ENCODE measurements at regions not wholly inside any gene's neighbourhood (a gene's known extent, or its start where the extent isn't known, plus 50 kb on each side); places are given as distances from the start of the nearest gene placed in this dataset.

DNA sequence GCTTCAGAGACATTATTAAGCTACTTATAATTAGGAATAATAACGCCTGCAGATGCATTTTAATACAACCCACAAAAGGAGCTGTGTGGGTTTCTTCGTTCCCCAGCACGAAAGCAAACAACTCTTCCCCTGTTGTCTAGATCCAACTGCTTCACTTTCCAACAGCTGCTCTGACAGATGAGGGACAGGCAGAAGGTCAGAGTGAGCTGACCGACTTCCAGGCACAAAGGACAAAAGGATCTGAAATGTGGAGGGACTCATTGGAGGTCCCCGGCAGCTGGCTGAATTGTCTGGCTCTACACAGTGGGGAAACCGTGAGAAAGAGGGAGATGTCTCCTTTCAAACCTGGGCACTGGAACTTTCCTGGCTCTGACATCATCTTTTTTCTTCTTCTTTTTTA is 79.1 kb upstream of the ALDH1B1 start:
- Histone ChIP-seq H3K27ac (no peak overlapping the region), H2AFZ (ENCODE audit: low read depth) (no peak overlapping the region), H3K36me3 (ENCODE audit: insufficient read depth) (no peaks in the 10 kb centered on the region), H3K4me1 (ENCODE audit: low read depth, poor library complexity, severe bottlenecking) (peaks cover 8% of the 10 kb centered on the region), H3K4me3 (IDR thresholded peaks at IDR 0.05; ENCODE audit: insufficient read depth, low read depth, low read length) (no peak overlapping the region), H4K20me1 (ENCODE audit: insufficient read depth) (no peaks in the 10 kb centered on the region), H3K79me2 (ENCODE audit: insufficient read depth, low read depth) (no peaks in the 10 kb centered on the region), H3K4me2 (no peak overlapping the region), H3K9ac (no peak overlapping the region), H3K27me3 (ENCODE audit: insufficient read depth, low read depth) (no peaks in the 10 kb centered on the region)
- TF ChIP-seq CTCF (conservative IDR thresholded peaks at IDR 0.05; ENCODE audit: low read depth, low read length), result no peak

GRCh38 chr9:38312406-38312805 is 80.1 kb upstream of the ALDH1B1 start:
- Histone ChIP-seq H3K27me3 (ENCODE audit: insufficient read depth, low read depth) (no peaks in the 10 kb centered on the region), H3K27ac (no peak overlapping the region), H3K4me3 (IDR thresholded peaks at IDR 0.05; ENCODE audit: insufficient read depth, low read depth, low read length) (no peak overlapping the region), H2AFZ (ENCODE audit: low read depth) (no peak overlapping the region), H3K4me2 (no peak overlapping the region), H3K79me2 (ENCODE audit: insufficient read depth, low read depth) (no peaks in the 10 kb centered on the region), H3K36me3 (ENCODE audit: insufficient read depth) (no peaks in the 10 kb centered on the region), H3K9ac (no peak overlapping the region), H3K4me1 (ENCODE audit: low read depth, poor library complexity, severe bottlenecking) (no peaks in the 10 kb centered on the region), H4K20me1 (ENCODE audit: insufficient read depth) (no peaks in the 10 kb centered on the region)
- TF ChIP-seq CTCF (conservative IDR thresholded peaks at IDR 0.05; ENCODE audit: low read depth, low read length), result no peak

DNA sequence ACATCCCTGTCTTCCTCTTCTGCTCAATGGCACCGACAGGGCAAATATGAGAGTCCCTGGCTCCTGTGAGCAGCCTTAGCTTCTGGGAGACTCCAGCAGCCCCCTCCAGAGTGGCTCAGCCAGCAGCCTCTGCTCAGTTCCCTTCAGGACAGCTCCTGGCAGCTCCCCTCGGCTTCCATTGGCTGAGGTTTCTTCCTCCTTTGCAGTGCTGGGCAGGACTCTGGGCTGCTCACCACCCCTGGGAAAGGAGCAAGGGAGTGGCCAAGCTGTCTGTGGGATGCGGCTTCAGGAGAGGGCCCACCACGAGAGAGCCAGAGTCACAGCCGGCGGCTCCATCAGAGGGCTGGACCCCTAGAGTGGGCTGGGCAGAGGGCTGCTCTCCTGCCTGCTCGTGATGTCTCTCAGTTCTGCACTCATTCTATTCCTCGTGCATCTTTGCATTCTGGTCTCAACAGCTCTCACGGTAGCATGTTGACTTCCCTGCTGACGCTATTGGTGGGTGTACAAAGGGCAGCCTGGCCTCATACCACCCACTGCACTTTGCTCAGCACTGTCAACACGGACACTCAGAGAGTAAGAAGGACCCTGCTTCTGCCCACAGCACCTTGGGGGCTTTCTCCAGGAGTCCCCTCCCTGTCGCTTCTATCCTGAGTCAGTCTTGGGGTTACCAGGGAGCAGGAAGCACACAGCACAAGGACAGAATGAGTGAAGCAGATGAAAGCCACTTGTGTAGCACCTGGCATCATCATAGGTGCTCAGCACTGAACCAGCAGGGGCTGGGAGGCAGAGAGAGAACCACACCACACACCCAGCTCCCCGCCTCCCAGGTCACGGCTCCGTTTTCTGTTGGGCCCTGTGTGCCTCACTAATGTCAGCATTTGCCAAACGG is 80.9 kb upstream of the ALDH1B1 start:
- no peaks in the 10 kb centered on the region for H3K36me3 ChIP-seq (ENCODE audit: insufficient read depth)
- H3K79me2 ChIP-seq (ENCODE audit: insufficient read depth, low read depth), result no peaks in the 10 kb centered on the region
- H3K4me3 ChIP-seq (IDR thresholded peaks at IDR 0.05; ENCODE audit: insufficient read depth, low read depth, low read length), result no peak overlapping the region
- H3K4me1 ChIP-seq (ENCODE audit: low read depth, poor library complexity, severe bottlenecking), result no peaks in the 10 kb centered on the region
- H3K27ac ChIP-seq, result no peak overlapping the region
- no peak overlapping the region for H3K9ac ChIP-seq
- TF ChIP-seq CTCF (conservative IDR thresholded peaks at IDR 0.05; ENCODE audit: low read depth, low read length), result no peak
- no peaks in the 10 kb centered on the region for H4K20me1 ChIP-seq (ENCODE audit: insufficient read depth)
- no peak overlapping the region for H3K4me2 ChIP-seq
- H2AFZ ChIP-seq (ENCODE audit: low read depth), result no peak overlapping the region
- no peaks in the 10 kb centered on the region for H3K27me3 ChIP-seq (ENCODE audit: insufficient read depth, low read depth)

DNA sequence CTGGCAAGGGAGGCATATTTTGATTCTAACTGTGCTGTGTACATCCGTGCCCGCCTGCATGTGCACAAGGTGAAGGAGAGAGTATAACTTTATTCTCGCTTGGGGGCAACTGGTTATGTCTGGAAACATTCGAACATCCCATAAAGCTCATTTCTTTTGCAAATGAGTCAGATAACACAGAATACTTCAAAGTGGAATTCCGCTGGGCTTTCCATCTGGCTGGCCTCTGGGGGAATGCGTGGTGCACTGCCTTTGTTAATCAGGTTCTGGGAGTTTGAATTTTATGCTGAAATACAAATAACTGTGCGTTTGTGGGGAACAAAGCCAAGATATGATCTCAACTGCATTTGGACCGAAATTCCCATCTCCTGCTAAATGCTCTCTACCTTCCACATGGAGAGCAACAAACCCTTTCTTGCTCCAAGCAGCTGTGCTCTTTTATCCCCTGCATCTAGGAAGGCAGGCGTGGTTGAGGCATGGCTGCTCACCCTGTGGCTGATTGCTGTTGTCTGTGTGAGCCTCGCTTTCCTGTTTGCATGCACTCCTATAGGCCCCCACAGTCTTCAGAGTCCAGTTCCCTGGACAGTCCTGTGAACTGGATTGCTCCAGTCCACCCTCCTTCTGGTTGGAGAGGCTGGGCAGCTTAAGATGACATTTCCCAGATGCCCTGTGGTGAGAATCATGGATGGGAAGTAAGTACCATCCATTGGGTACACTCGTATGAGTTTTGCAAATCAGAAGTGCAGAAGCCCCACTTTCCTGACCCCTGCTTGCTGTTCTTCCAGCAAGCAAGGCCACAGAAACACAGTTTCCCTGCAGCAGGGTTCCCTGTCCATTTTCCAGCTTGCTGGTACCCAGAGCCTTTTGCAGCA is 82.9 kb upstream of the ALDH1B1 start:
- no peak overlapping the region for H3K9ac ChIP-seq
- H3K27ac ChIP-seq, result no peak overlapping the region
- no peaks in the 10 kb centered on the region for H3K4me1 ChIP-seq (ENCODE audit: low read depth, poor library complexity, severe bottlenecking)
- H4K20me1 ChIP-seq (ENCODE audit: insufficient read depth), result no peaks in the 10 kb centered on the region
- no peaks in the 10 kb centered on the region for H3K36me3 ChIP-seq (ENCODE audit: insufficient read depth)
- no peak overlapping the region for H3K4me2 ChIP-seq
- TF ChIP-seq CTCF (conservative IDR thresholded peaks at IDR 0.05; ENCODE audit: low read depth, low read length), result no peak
- no peak overlapping the region for H2AFZ ChIP-seq (ENCODE audit: low read depth)
- no peaks in the 10 kb centered on the region for H3K79me2 ChIP-seq (ENCODE audit: insufficient read depth, low read depth)
- no peaks in the 10 kb centered on the region for H3K27me3 ChIP-seq (ENCODE audit: insufficient read depth, low read depth)
- no peak overlapping the region for H3K4me3 ChIP-seq (IDR thresholded peaks at IDR 0.05; ENCODE audit: insufficient read depth, low read depth, low read length)
